PFSK-1 (cell line): ENCODE measurements at regions not wholly inside any gene's neighbourhood (a gene's known extent, or its start where the extent isn't known, plus 50 kb on each side); places are given as distances from the start of the nearest gene placed in this dataset.

Experiments
- FOXP2 ChIP-seq: optimal IDR thresholded peaks from 2 replicates; pipeline ENCODE3; 2011; ENCODE audit warnings: borderline replicate concordance, control low read depth, inconsistent platforms; ENCODE audit not compliant: insufficient read depth; ENCODE audit errors: extremely low read length, extremely low read depth
- POLR2AphosphoS5 ChIP-seq: IDR thresholded peaks from 2 replicates; pipeline ENCODE4 v1.6.1; 2012; ENCODE audit warnings: low read depth, mild to moderate bottlenecking, control low read depth, low read length, moderate library complexity
- SIN3A ChIP-seq: IDR thresholded peaks from 2 replicates; pipeline ENCODE4 v1.6.1; 2012; ENCODE audit warnings: mild to moderate bottlenecking, low read length, moderate library complexity, borderline replicate concordance; ENCODE audit not compliant: insufficient read depth
- TAF1 ChIP-seq: IDR thresholded peaks from 2 replicates; pipeline ENCODE4 v1.6.1; 2012; ENCODE audit warnings: low read length, control low read depth, borderline replicate concordance; ENCODE audit not compliant: insufficient read depth
- TF ChIP-seq, protein P1 (sequence below), 2 experiments: IDR thresholded peaks; 2 replicates each; pipeline versions ENCODE4 v1.6.1 to v1.8.0; 2011 to 2012; ENCODE audit warnings: low read depth in 2 of 2, low read length in 2 of 2, control low read depth in 1 of 2, inconsistent platforms in 1 of 2, mild to moderate bottlenecking in 1 of 2, moderate library complexity in 1 of 2; ENCODE audit not compliant: insufficient read depth in 1 of 2

- TF ChIP-seq, protein P1, sequence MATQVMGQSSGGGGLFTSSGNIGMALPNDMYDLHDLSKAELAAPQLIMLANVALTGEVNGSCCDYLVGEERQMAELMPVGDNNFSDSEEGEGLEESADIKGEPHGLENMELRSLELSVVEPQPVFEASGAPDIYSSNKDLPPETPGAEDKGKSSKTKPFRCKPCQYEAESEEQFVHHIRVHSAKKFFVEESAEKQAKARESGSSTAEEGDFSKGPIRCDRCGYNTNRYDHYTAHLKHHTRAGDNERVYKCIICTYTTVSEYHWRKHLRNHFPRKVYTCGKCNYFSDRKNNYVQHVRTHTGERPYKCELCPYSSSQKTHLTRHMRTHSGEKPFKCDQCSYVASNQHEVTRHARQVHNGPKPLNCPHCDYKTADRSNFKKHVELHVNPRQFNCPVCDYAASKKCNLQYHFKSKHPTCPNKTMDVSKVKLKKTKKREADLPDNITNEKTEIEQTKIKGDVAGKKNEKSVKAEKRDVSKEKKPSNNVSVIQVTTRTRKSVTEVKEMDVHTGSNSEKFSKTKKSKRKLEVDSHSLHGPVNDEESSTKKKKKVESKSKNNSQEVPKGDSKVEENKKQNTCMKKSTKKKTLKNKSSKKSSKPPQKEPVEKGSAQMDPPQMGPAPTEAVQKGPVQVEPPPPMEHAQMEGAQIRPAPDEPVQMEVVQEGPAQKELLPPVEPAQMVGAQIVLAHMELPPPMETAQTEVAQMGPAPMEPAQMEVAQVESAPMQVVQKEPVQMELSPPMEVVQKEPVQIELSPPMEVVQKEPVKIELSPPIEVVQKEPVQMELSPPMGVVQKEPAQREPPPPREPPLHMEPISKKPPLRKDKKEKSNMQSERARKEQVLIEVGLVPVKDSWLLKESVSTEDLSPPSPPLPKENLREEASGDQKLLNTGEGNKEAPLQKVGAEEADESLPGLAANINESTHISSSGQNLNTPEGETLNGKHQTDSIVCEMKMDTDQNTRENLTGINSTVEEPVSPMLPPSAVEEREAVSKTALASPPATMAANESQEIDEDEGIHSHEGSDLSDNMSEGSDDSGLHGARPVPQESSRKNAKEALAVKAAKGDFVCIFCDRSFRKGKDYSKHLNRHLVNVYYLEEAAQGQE (IDR thresholded peaks at IDR 0.05; ENCODE audit: insufficient read depth in 1 of 2, low read depth in 2 of 2, low read length in 2 of 2) = no peak
- TF ChIP-seq TAF1 = no peak
- TF ChIP-seq POLR2AphosphoS5 = no peak
- no peak for TF ChIP-seq SIN3A
- TF ChIP-seq FOXP2 = no peak
Observed at GRCh38 chr2:18999198-18999597, 359.2 kb downstream of the OSR1 start.

- TF ChIP-seq POLR2AphosphoS5 (no peak), TAF1 (no peak), SIN3A (no peak), FOXP2 (no peak)
- TF ChIP-seq, protein P1 (IDR thresholded peaks at IDR 0.05; ENCODE audit: insufficient read depth in 1 of 2, low read depth in 2 of 2, low read length in 2 of 2) = no peak
Observed at GRCh38 chr2:18998491-18998890, 359.9 kb downstream of the OSR1 start.

GRCh38 chr2:18993756-18994338 lies 364.6 kb downstream of the OSR1 start:
- TF ChIP-seq, protein P1 (IDR thresholded peaks at IDR 0.05; ENCODE audit: insufficient read depth in 1 of 2, low read depth in 2 of 2, low read length in 2 of 2) = no peak
- TF ChIP-seq FOXP2 = no peak
- TF ChIP-seq TAF1 = no peak

DNA sequence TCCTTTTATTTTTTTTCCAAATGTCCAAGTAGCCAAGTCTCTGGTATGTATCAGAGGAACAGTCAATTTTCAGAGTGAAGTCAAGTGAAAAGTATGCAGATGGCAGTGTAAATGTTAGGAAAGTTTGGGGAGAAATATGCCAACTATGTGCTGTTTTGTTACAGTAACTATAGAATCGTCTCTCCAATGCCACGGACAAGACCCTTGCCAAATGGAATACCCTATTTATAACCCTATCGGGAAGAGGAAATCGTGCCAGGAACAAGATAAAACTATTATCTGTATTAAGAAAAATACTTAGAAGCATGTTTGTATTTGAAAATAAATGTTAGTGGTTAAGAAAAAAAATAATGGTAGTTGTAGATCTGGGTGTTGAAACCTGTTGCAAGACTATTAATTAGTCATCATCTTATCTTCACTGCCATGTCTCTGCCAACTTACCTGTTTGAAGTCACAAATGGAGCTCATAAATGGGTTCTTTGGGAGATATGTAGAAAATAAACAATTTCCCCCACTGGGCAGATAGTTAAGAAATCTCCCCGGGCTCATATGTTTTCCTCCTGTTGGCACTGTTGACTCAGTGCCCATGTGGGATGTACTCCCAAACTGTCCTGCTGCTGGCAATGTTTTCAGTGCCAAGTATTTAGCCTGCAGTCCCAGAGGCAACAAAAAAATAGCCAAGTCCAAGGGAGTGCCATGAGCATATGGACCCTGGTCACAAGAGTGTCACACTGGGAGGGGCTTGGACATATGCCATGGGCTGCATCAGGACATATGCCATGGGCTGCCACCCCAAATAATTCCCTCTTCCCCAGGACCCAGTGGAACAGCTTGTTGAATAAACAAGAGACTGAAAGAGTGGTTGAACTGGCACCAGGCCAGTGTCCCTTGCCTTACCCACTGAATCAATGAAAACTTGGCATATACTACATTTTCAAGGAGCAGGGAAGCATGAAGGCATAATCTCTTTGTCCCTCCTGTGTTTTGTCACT lies 366.9 kb downstream of the OSR1 start:
- TF ChIP-seq FOXP2 = no peak

DNA sequence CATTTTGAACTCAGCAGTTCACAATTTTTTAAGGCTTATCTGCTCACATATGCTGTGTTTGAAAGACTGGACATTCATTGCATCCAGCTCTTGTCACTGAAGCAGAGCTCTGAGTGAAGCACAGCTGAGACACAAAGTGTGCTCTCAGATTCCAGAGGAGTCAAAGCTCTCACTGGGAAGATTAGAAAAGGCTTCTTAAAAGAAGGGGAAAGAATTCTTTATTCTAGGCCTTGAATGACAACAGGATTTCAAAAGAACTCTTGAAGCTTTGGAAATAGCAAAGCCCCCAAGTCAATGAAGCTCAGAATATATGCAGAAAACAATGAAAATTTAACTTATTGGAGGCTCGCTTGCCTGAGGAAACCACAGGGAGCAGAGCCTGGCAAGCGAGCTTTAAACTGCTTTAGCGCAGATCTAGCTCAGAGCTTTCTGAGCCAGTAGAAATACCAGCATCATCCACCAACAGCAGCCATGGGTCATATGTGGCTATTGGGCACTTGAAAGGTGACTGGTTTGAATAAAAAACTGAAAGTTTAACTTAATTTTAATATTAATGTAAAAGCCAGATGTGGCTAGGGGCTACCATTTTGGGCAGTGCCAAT lies 369.7 kb downstream of the OSR1 start:
- TF ChIP-seq, protein P1 (IDR thresholded peaks at IDR 0.05; ENCODE audit: insufficient read depth in 1 of 2, low read depth in 2 of 2, low read length in 2 of 2) = no peak
- TF ChIP-seq SIN3A = no peak
- TF ChIP-seq TAF1 = no peak
- no peak for TF ChIP-seq POLR2AphosphoS5
- no peak for TF ChIP-seq FOXP2
